ENCODE measurements at regions not wholly inside any gene's neighbourhood (a gene's known extent, or its start where the extent isn't known, plus 50 kb on each side); places are given as distances from the start of the nearest gene placed in this dataset.

DNA sequence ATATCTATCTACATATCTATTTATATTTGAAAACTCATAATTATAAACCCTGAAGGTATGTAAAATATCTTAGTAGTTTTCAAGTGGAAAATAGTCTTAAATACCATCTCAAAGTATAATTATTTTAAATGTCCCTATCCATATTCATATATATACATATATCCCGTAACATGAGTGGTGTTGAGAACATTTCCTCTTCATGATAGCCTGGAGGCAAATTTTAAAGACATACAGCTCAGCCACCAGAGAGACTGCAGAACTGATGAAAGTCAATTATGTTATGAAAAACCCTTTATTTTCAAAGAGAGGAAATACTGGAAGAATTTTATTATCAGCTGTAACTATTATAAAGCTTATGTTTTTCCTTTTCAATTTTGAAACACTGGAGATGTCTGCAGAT, 1806.7 kb upstream of the PCDH7 start:
- no peak for DNase-seq

DNA sequence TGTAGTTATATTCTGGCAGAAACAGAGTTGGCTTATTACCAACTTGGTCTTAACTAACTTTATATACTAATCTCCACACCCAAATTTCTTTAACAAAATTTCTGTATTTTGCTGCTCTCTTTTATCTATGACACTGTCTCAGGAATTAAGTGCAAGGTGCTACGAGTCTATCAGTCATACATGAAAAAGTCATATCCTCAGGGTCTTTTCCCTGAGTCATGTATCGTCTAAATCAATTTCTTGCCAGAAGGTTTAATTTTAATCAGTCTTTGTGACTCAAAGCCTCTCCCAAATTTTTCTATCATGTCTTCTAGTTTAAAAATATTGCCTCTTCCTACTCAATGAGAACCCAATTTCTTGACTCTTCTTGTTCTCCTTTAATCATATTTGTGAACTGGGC, 1803.6 kb upstream of the PCDH7 start:
- no peak for DNase-seq

DNA sequence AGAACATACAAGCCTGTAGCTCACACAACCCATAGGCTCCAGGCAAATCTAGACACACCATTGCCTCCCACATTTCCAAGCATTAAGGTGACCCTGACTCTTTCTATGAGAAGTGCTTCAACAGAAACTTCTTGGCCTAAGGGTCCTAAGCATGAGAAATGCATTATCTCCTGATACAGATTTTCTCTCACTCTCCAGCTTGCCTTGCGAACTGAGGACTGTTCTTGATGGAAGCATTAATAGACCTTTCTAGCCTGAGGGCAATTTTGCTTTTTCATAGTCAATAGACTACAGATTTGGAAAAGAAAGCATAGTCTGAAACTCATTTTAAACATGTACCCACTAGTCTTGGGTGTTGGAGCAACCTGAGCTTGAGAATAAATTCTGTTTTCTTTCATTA, 1801.3 kb upstream of the PCDH7 start:
- no peak for DNase-seq

DNA sequence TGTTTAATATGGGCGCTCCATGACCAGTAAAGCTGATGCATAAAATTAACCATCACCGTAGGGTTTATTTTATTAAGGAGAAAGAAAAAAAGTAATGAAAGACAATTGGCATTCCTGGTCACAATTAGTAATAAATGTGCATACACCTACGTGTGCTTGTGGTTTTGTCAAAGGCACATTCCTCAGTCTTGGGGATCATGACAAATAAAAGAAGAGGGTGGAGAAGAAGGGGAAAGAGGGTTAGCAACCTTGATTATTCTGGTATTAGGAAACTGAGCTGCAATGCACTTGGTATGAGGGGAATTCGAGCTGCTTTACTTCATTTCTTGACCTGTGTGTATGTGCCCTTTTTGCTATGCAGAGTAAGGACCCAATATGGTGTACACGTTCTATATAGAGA, 1798.3 kb upstream of the PCDH7 start:
- no peak for DNase-seq

DNA sequence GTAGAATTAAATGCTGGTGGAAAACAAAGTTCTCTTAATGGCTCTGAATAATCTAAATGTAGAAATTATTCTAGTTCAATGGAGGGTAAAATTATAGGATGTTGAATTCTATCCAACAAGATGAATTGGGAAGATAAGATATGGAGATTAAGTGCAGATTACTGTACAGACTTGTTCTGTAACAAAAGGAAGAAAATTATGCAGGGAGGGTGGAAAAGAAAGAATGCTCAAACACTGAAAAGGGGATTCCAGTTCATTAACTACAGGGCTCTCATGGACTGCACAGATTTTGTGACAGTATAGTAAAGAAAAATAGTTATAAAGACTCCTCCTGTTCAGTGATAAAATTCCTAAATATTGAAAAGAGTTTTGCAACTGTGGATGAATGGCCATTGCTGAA, 1794.0 kb upstream of the PCDH7 start:
- DNase-seq: no peak

- no peak for DNase-seq
Observed at GRCh38 chr4:28942631-28943030, 1777.5 kb upstream of the PCDH7 start.

GRCh38 chr4:28947374-28947773, 1772.8 kb upstream of the PCDH7 start:
- DNase-seq: no peak

GRCh38 chr4:28948501-28948900, 1771.7 kb upstream of the PCDH7 start:
- no peak for DNase-seq

DNA sequence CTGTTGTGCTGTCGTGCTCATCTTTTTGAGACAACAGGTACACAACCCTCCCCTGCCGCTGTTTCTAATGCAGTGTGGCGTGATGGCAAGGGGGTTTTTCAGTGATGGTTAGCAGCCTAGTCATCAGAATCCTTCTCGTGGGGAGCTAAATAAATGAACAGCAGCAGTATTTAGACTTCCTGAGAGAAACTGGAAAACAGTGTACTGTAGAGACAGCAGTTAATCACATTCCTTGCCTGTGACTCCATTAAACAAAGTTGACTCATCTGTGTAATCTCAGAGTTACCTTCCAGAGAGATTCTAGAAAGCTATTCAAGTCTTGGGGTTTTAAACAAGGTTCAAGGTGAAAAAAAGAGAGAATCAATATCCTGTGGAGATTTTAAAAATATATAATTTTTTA, 1753.2 kb upstream of the PCDH7 start:
- DNase-seq: no peak

- DNase-seq: no peak
Observed at GRCh38 chr4:28973587-28974350, 1746.4 kb upstream of the PCDH7 start.

DNA sequence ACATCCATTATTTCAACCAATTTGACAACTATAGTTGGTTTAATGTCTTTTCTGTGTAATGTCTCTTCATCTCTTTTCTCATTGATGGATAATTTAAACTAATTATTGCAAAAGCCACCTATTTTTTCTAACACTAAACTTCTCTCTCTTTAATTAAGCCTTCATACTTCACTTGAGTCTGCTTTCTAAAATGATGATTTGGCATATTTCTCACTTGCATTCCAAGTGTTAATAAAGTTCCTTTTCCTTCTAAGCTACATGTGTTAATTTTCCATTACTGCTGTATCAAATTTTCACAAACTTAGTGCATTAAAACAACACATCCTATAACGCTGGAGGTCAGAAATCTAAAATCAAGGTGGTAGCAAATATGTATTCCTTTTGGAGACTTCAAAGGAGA, 1743.8 kb upstream of the PCDH7 start:
- DNase-seq: no peak

GRCh38 chr4:29002151-29002550, 1718.0 kb upstream of the PCDH7 start:
- no peak for DNase-seq

DNA sequence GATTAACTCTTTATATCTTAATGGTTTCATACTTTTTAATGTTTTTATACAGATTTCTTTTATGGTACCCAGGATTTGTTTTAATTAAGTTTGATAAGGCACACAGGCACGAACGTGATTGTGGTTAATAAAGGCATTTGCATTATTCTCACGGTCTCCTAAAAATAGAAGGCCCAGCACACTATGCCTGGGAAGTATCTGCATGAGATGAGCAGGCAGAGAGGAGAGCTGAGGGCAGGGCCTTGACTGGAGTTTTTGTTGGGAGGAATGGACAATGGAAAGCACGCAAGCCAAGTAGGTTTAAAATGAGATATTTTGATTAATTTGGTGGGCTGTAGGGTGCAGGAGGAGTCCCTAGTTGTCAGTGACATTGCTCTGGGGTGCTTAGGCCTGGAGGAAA, 1714.3 kb upstream of the PCDH7 start:
- no peak for DNase-seq

DNA sequence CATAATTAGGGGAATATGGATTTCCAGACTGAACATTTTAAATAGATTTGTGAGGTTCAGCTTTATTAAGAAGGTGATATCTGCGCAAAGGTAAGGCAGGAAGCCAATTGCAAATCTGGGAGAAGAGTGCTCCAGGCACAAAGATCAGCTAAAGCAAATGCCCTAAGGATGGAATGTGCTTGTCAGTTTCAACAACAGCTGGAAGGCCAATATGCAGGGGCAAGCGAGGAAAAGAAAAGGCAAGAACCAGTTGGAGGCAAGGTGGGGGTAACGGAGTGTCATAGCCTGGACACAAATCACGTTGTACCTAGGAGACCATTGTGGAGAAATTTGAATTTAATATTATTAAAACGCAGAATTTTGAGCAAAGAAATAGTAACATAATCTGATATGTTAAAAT, 1710.3 kb upstream of the PCDH7 start:
- no peak for DNase-seq

DNA sequence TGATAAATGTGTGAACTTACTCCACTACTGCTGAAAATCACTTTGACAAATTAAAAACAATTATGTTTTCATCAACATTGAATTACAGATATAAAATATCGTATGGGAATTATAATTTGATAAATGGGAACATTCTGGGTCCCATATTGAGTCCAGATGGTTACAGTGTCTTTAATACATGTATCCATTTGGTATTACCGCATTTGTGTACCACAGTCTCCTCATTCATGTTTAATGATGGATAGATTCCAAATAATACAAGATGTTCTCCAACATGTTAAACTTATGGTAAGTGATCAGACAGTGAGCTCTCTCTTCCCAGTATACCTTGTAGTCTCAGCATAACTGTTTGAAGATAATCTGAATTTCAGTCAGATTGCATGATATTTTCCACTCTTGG, 1706.8 kb upstream of the PCDH7 start:
- no peak for DNase-seq

- no peak for DNase-seq
Observed at GRCh38 chr4:29014555-29014954, 1705.6 kb upstream of the PCDH7 start.

GRCh38 chr4:29033703-29034102, 1686.5 kb upstream of the PCDH7 start:
- no peak for DNase-seq

GRCh38 chr4:29037501-29037900, 1682.7 kb upstream of the PCDH7 start:
- no peak for DNase-seq

GRCh38 chr4:29043411-29043810, 1676.8 kb upstream of the PCDH7 start:
- DNase-seq: no peak

GRCh38 chr4:29046186-29046585, 1674.0 kb upstream of the PCDH7 start:
- no peak for DNase-seq

DNA sequence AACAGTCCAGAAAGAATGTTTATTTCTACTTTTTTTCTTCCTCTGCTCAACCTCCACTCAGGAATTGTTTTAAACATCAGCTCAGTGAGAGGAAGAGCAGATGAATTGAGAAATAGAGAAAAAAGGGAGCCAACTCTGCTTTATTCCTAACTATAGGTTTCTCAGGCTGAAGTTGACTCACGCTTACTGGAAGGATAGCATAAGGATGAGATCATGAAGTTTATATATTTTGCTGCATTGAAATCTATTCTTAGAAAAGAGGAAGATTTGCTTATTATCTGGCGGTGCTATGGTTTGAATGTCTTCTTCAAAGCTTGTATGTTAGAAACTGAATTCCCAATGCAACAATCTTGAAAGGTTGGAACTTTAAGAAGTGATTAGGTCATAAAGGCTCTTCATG, 1673.4 kb upstream of the PCDH7 start:
- DNase-seq: no peak

GRCh38 chr4:29047341-29048041, 1672.7 kb upstream of the PCDH7 start:
- DNase-seq: no peak

DNA sequence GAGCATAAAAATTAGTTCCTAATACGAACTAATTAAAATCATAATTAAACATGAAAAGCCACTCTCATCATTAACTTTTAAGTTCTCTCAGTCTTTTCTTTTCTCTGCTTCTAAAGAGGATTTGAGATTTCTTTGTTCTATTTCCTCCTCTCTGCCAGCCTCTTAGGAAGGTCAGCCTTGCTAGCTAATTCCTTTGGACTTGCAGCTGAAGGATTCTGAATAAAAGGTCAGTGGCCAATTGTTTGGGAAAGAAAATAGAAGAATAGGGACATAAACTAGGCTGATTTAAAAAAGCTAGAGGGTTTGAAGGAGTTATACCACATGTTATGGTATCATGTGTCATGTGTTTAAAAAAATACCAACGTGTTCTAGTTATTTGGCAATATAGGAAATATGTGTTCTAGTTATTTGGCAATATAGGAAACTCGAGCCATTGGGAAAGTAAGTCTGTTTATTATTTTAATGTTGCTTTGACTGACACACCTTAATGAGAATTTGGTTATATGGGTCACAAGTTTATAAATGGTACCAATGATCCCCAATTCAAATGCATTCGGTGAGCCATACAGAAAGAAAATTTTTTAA, 1668.7 kb upstream of the PCDH7 start:
- DNase-seq: no peak

DNA sequence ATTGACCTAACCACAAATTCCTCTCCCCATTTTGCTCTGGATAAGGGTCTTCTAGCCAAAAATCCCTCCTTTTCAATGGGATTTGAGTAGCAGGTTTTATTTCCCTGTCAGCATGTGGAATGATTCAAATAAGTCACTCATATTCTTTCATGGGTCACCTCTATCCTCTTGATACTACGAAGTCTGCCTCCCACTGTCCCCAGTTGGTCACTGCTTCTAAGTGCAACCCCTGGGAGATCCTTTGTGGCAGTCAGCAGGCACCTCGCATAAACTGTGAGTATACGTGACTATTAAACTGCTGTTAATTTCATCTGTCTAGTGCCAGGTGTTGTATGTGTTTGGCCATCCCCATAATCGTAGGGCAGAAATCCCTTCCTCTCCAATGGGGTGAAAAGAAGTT, 1667.9 kb upstream of the PCDH7 start:
- no peak for DNase-seq

All from NCI-H1930 (cell line).